Tibial nerve (tissue), 3 donors: ENCODE measurements at regions not wholly inside any gene's neighbourhood (a gene's known extent, or its start where the extent isn't known, plus 50 kb on each side); places are given as distances from the start of the nearest gene placed in this dataset.

Experiments
- POLR2A ChIP-seq, 2 donors: fragments of 450-650 bp; IDR thresholded peaks; one replicate each; pipeline ENCODE4 v1.6.1; 2017; ENCODE audit warnings: antibody characterized with exemption in 2 of 2, mild to moderate bottlenecking in 2 of 2, moderate library complexity in 2 of 2
- TF ChIP-seq, protein P1 (sequence below), 5 experiments: fragments of 200-600 bp in 3 of 5; fragments of 450-650 bp in 2 of 5; sonication (generic) in 3 of 5; IDR thresholded peaks; one replicate each; pipeline ENCODE4 v1.5.1; 2016 to 2019; ENCODE audit warnings: antibody characterized with exemption in 5 of 5, mild to moderate bottlenecking in 3 of 5, moderate library complexity in 2 of 5

DNA sequence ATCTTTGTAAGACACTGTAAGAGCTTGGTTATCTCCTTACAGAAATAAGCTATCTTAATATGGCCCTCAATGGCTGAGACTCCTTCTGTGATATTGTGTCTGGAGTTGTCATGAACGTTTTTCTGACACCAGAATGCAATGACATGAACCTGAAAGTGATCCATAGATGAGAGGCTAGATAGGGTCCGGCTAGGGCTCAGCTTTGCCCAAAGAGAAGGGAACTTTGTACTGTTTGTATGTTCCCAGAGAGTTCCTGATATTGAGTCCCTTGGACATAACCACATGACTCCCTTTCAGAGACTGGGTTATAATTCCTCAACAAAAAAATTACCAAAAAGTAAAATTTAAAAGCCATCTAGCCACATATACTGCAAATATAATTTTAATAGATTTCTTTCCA is 575.8 kb upstream of the CLINT1 start:
- TF ChIP-seq POLR2A (IDR thresholded peaks at IDR 0.05): no peak
- TF ChIP-seq, protein P1, sequence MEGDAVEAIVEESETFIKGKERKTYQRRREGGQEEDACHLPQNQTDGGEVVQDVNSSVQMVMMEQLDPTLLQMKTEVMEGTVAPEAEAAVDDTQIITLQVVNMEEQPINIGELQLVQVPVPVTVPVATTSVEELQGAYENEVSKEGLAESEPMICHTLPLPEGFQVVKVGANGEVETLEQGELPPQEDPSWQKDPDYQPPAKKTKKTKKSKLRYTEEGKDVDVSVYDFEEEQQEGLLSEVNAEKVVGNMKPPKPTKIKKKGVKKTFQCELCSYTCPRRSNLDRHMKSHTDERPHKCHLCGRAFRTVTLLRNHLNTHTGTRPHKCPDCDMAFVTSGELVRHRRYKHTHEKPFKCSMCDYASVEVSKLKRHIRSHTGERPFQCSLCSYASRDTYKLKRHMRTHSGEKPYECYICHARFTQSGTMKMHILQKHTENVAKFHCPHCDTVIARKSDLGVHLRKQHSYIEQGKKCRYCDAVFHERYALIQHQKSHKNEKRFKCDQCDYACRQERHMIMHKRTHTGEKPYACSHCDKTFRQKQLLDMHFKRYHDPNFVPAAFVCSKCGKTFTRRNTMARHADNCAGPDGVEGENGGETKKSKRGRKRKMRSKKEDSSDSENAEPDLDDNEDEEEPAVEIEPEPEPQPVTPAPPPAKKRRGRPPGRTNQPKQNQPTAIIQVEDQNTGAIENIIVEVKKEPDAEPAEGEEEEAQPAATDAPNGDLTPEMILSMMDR (IDR thresholded peaks at IDR 0.05): no peak
